OCI-LY3 (cell line): ENCODE measurements at regions not wholly inside any gene's neighbourhood (a gene's known extent, or its start where the extent isn't known, plus 50 kb on each side); places are given as distances from the start of the nearest gene placed in this dataset.

Source experiments
- CTCF ChIP-seq: fragments of 200-600, 300-600 bp; sonication (generic); IDR thresholded peaks from 2 replicates; pipeline ENCODE4 v1.5.1; 2014; ENCODE audit warnings: antibody characterized with exemption, low read length, low read depth
- EZH2phosphoT487 ChIP-seq: fragments of 200-600 bp; shearing (Covaris generic); IDR thresholded peaks from 2 replicates; pipeline ENCODE4 v1.6.1; 2018; ENCODE audit warnings: antibody characterized with exemption, mixed run types, low read depth

GRCh38 chr11:70729949-70730348, 331.6 kb downstream of the CTTN start:
- TF ChIP-seq CTCF (no peak), EZH2phosphoT487 (no peak)
